Mucosa of rectum (tissue), 2 donors: ENCODE measurements at regions not wholly inside any gene's neighbourhood (a gene's known extent, or its start where the extent isn't known, plus 50 kb on each side); places are given as distances from the start of the nearest gene placed in this dataset.

ENCODE experiments used
- H3K27ac ChIP-seq, 2 donors: one replicate each; pipeline ENCODE4 v1.7.0; 2013; ENCODE audit warnings: inconsistent platforms in 2 of 2, low read depth in 2 of 2, low read length in 2 of 2
- H3K27me3 ChIP-seq, 2 donors: one replicate each; pipeline ENCODE4 v1.7.0; 2013; ENCODE audit warnings: low read length in 2 of 2; ENCODE audit not compliant: control insufficient read depth in 2 of 2, insufficient read depth in 2 of 2
- H3K36me3 ChIP-seq, 2 donors: one replicate each; pipeline ENCODE4 v1.7.0; 2013; ENCODE audit warnings: low read length in 2 of 2; ENCODE audit not compliant: control insufficient read depth in 2 of 2, insufficient read depth in 2 of 2
- H3K4me1 ChIP-seq, 2 donors: one replicate each; pipeline ENCODE4 v1.7.0; 2013; ENCODE audit warnings: low read length in 2 of 2, mild to moderate bottlenecking in 1 of 2; ENCODE audit not compliant: control insufficient read depth in 2 of 2, insufficient read depth in 2 of 2
- H3K4me3 ChIP-seq, 2 donors: one replicate each; pipeline ENCODE4 v1.7.0; 2013; ENCODE audit warnings: low read length in 2 of 2
- H3K9ac ChIP-seq, 2 donors: one replicate each; pipeline ENCODE4 v1.7.0; 2013; ENCODE audit warnings: low read length in 2 of 2, low read depth in 1 of 2, mild to moderate bottlenecking in 1 of 2
- H3K9me3 ChIP-seq, 2 donors: one replicate each; pipeline ENCODE4 v1.7.0; 2013; ENCODE audit warnings: low read length in 2 of 2; ENCODE audit not compliant: control insufficient read depth in 2 of 2
- donor health status: healthy.
- donor health status: Normal muscosa, but diverticular disease.

GRCh38 chr21:34192646-34193285, 119.4 kb downstream of the MRPS6 start:
- Histone ChIP-seq H3K4me3 (no peak overlapping the region), H3K9me3 (no peaks in the 10 kb centered on the region), H3K9ac (no peak overlapping the region), H3K27ac (no peak overlapping the region), H3K36me3 (no peaks in the 10 kb centered on the region), H3K4me1 (no peaks in the 10 kb centered on the region), H3K27me3 (no peaks in the 10 kb centered on the region)

DNA sequence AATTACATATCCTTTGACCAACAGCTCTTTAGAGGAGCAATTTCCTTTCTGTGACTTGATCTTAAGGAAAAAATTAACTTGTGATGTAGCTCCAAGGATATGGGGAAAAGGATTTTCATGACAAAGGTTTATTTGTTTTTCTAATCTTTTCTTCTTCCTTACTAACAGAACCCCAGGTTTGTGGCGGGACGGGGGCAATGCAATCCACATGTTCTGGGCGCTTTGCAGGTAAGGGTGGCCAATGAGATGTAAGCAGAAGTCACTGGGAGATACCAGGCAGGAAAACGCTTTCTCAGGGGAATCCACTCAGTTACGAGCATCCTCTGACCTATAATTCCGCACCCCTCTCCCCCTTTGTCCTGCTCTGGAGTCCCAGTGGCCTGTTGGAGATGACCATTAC, 122.0 kb downstream of the MRPS6 start:
- Histone ChIP-seq H3K27ac (no peak overlapping the region), H3K36me3 (no peaks in the 10 kb centered on the region), H3K9me3 (no peaks in the 10 kb centered on the region), H3K4me3 (no peak overlapping the region), H3K4me1 (no peaks in the 10 kb centered on the region), H3K9ac (no peak overlapping the region), H3K27me3 (no peaks in the 10 kb centered on the region)

DNA sequence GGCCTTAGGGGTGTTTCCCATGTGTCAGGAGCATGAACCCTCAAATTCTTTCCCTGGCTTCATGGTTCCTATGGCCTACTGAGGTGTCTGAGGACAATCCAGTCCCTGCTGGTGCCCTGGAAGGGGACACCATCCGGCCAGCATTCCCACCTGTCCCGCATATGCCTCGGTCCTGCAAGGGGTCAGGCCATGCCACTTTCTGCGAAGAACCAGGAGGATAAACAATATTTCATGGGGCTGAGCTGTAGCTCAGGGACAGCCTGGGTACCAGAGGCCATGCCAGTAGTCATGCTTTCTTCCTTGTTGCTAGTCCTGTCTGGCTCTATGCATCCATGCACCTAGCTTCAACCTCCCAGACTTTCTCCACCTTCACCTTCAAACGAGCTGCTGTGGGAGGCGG, 123.6 kb downstream of the MRPS6 start:
- Histone ChIP-seq H3K27ac (no peak overlapping the region), H3K4me3 (no peak overlapping the region), H3K4me1 (peaks cover 4 to 5% of the 10 kb centered on the region in 2 donors), H3K9ac (no peak overlapping the region), H3K9me3 (no peaks in the 10 kb centered on the region), H3K36me3 (no peaks in the 10 kb centered on the region), H3K27me3 (no peaks in the 10 kb centered on the region)

DNA sequence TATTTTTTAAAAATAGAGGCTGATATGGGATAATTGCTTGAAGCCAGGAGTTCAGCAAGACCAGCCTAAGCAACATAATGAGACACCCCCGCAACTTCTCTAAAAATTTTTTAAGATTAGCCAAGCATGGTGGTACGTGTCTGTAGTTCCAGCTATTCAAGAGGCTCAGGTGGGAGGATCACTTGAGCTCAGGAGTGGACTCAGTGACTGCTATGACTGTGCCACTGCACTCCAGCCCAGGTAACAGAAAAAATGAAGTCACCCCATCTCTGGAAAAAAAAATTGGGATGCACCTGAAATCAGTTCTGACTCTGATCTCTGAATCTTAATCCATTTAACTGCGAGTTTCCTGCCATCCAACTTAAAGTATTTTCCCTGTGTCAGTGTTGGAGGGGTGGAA, 124.2 kb downstream of the MRPS6 start:
- Histone ChIP-seq H3K9me3 (no peaks in the 10 kb centered on the region), H3K9ac (no peak overlapping the region), H3K4me1 (peaks cover 7 to 10% of the 10 kb centered on the region in 2 donors), H3K27me3 (no peaks in the 10 kb centered on the region), H3K4me3 (no peak overlapping the region), H3K36me3 (no peaks in the 10 kb centered on the region), H3K27ac (no peak overlapping the region)

DNA sequence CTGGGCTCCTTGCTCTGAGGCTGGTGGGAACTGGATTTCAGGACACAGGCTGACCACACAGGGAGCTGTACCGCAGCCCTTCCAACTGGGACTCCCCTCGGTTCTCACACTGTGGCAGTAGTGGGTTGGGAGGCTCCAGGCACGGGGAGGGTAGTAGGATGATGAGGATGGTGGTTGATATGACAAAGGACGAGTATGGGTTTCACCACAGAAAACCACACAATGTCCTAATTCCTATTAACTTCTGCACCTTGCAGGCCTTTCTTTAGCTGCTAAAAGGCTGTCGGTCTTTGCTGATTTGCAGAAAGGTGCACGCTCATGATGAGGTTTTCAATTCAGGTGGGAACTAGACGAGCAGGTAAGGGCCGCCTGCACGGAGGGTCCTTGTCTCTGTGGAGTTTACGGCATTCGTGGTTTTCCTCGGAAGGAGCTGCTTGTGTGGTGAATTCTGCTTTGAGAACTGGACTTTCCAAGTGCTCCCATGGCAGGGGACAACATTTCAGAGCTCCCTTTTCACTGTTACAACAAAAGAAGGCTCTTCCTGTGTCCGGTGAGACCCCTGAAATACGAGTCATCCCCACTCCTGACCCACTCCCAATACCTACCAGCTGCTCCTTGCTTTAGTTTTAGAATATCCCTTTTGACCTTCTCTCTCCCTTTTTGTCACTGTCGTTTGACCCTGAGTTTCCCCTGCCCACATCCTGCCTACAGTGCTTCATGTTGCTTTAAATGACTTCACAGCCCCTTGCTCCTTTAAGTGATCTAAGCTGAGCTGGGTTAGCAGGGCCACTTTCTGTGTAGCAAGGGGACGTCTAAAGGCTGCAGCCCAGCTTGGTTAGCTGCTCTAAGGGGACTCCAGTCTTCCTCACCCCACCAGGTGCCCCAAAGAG, 125.1 kb downstream of the MRPS6 start:
- H3K9ac ChIP-seq = no peak overlapping the region
- H3K4me1 ChIP-seq = peaks cover 7 to 10% of the 10 kb centered on the region in 2 donors
- H3K36me3 ChIP-seq = no peaks in the 10 kb centered on the region
- H3K27ac ChIP-seq = peak overlapping the region in 1 of 2 donors; percentile 19
- H3K27me3 ChIP-seq = no peaks in the 10 kb centered on the region
- no peaks in the 10 kb centered on the region for H3K9me3 ChIP-seq
- no peak overlapping the region for H3K4me3 ChIP-seq

- no peak overlapping the region for H3K4me3 ChIP-seq
- H3K36me3 ChIP-seq = no peaks in the 10 kb centered on the region
- no peak overlapping the region for H3K9ac ChIP-seq
- H3K4me1 ChIP-seq = peaks cover 7 to 10% of the 10 kb centered on the region in 2 donors
- H3K27me3 ChIP-seq = no peaks in the 10 kb centered on the region
- no peaks in the 10 kb centered on the region for H3K9me3 ChIP-seq
- H3K27ac ChIP-seq = peak overlapping the region in 1 of 2 donors; percentile 19
Measured at GRCh38 chr21:34199121-34199910, 125.9 kb downstream of the MRPS6 start.

DNA sequence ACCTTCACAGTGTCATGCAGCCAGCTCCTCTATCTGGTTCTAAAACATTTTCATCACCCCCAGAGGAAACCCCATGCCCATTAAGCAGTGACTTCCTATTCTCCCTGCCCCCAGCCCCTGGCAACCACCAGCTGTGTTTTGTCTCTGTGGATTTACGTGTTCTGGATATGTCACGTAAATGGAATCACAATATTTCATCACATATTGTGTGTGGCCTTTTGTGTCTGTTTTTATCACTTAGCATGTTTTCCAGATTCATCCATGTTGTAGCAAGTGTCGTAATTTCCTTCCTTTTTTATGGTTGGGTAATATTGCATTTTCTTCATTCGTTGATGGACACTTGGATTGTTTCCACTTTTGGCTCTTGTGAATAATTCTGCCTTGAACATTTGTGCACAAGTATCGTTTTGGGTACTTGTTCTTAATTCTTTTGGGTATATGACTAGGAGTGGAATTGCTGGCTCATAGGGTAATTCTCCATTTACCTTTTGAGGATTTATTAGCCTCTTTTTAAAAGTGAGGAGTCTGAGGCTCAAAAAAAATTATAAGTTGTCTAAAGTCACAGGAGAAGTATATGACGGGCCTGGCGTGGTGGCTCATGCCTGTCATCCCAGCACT, 127.0 kb downstream of the MRPS6 start:
- Histone ChIP-seq H3K4me3 (no peak overlapping the region), H3K36me3 (no peaks in the 10 kb centered on the region), H3K4me1 (peaks cover 7 to 10% of the 10 kb centered on the region in 2 donors), H3K9ac (no peak overlapping the region), H3K27me3 (no peaks in the 10 kb centered on the region), H3K27ac (no peak overlapping the region), H3K9me3 (no peaks in the 10 kb centered on the region)

GRCh38 chr21:34201001-34201400, 127.6 kb downstream of the MRPS6 start:
- Histone ChIP-seq H3K27me3 (no peaks in the 10 kb centered on the region), H3K4me3 (peak overlapping the region in 1 of 2 donors; percentile 73), H3K36me3 (no peaks in the 10 kb centered on the region), H3K9ac (peak overlapping the region in 1 of 2 donors; percentile 41), H3K4me1 (peaks cover 7 to 10% of the 10 kb centered on the region in 2 donors), H3K27ac (no peak overlapping the region), H3K9me3 (no peaks in the 10 kb centered on the region)

- Histone ChIP-seq H3K27me3 (no peaks in the 10 kb centered on the region), H3K9ac (peak overlapping the region; percentile 36 to 41), H3K36me3 (no peaks in the 10 kb centered on the region), H3K4me1 (peaks cover 7 to 10% of the 10 kb centered on the region in 2 donors), H3K4me3 (peak overlapping the region; percentile 60 to 73), H3K9me3 (no peaks in the 10 kb centered on the region), H3K27ac (no peak overlapping the region)
Measured at GRCh38 chr21:34201481-34201858, 128.1 kb downstream of the MRPS6 start.
